GM19324 (cell line): ENCODE measurements at regions not wholly inside any gene's neighbourhood (a gene's known extent, or its start where the extent isn't known, plus 50 kb on each side); places are given as distances from the start of the nearest gene placed in this dataset.

Experiments
- ATAC-seq: cut with Tn5 transposase; IDR thresholded peaks from one replicate; pipeline ENCODE4 v1.9.1; 2021; ENCODE audit warnings: mild to moderate bottlenecking, moderate library complexity; ENCODE audit not compliant: unreplicated experiment, low FRiP score

DNA sequence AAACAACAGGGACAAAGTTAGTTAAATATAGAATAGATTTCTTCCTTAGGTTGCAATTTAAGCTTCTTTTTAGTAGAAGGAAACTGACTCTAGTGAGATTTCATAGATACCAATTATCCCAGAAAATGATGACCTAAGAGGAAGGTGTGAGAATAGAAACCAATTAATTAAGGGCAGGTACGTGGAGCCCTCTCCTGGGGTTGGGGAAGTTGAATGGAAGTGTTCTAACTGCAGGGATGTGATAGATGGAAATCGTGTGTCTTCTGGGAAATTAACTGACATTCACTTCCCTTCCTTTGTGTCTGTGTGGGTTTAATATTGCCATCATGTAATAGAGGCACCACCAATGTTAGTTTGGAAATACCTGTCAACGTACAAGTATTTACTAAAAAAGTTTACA, 204.1 kb upstream of the ANK2 start:
- no peak for ATAC-seq

DNA sequence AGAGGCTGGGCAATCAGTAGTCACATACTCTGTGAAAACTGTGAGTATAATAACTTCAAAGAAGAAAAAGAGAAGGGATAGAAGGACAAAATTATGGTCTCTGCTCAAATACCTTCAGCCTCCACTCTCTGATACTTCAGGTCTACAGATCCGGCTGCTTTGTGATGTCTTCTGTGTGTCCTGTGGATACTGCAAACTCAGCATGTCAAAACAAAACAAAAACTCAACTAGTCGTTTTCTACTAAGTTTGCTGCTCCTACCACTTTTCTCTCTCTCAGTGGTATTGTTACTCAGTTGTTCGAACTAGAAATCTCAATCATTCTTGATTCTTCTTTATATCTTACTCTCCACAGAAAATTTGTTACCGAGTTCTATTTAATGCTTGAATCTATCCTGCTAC, 202.4 kb upstream of the ANK2 start:
- ATAC-seq, result no peak

DNA sequence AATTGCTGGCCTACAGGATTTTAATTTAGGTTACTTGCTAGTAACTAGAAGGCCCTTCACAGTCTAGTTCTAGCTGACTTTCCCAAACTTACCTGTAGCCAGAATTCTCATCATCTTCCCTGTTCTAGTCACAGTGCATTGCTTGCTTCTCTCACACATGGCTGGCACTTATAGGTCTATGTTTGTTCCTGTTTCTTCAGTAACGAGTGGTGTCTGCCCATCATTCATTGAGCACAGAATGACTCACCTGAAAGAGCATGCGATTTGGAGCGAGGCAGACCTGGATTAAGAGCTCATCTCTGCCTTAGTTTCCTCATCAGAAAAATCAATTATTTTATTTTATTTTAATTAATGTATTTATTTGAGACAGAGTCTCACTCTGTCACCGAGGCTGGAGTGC, 201.7 kb upstream of the ANK2 start:
- no peak for ATAC-seq

DNA sequence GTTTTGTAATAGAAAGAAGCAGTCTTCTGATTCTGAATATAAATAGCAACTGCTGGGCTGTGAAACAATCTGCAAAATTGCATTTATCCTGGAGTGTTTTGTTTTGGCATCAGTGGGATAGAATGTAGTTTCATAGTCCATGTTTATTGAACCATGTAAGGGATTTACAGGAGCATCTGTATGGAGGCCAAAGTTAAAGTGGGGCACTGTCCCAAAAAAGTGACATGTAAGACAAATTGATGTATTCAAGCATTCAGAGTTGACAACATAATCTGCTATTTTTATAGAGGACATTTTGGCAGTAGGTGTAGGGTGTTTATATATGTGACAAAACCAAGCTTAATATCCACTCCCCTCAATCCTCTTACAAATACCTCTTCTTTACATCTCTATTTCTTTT, 200.5 kb upstream of the ANK2 start:
- ATAC-seq, result no peak

DNA sequence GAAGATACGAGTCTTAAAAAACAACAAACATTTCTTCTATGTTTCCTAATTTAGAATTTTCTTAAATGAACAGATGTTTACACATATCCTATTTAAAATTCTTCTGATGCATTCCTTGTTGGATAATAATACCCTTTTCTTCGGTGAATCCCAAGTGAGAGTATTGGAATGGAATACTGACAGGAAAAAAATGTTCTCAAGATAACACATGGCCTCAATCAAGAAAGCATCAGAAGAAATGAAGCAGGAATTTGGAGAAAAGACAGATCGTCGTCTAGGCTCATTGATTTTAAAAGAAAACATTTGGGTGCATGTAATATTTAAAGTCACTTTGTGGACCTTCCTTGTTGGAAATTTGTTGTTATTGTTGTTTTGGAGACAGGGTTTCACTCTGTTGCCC, 196.9 kb upstream of the ANK2 start:
- ATAC-seq, result no peak

GRCh38 chr4:112853662-112854256, 195.7 kb upstream of the ANK2 start:
- ATAC-seq, result no peak

- ATAC-seq, result no peak
Measured at GRCh38 chr4:112854420-112854819, 195.0 kb upstream of the ANK2 start.

GRCh38 chr4:112855058-112855457, 194.4 kb upstream of the ANK2 start:
- ATAC-seq, result no peak

DNA sequence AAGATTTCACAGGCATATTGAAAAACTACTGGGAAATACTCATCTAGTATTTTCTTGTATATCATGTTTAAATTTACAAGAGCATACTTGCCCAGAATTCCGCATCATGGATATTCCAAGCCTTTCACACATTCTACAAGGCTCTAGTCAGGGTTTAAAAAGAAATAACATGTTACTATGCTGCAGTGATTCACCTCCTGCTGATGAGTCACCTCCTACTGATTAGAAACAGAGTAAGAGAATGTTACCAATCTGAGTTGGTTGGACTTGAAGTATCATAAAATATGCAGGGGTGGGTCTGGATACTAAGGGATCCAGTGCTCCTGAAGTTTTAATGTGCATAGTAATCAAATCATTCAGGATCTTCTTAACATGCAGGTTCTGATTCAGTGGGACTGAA, 192.0 kb upstream of the ANK2 start:
- no peak for ATAC-seq

DNA sequence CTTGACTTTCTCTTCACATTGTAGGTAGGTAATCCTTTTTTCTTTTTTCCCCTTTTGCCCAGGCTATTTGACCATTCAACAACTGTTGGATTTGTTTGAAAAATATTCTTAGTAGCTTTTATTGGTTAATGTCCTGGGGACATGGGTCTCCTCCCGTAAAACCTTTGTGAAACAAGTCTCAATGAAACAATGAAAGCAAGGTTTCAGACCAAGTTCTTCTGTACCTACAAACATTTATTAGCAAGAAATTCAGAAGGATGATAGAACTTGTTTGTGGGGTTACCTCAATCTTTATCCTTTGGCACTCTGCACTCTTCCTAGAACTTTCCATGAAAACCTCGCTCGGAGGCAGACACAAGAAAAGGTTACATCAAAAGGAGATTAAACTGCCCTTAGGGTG, 190.7 kb upstream of the ANK2 start:
- no peak for ATAC-seq

- ATAC-seq, result no peak
Measured at GRCh38 chr4:112859456-112860184, 189.8 kb upstream of the ANK2 start.

DNA sequence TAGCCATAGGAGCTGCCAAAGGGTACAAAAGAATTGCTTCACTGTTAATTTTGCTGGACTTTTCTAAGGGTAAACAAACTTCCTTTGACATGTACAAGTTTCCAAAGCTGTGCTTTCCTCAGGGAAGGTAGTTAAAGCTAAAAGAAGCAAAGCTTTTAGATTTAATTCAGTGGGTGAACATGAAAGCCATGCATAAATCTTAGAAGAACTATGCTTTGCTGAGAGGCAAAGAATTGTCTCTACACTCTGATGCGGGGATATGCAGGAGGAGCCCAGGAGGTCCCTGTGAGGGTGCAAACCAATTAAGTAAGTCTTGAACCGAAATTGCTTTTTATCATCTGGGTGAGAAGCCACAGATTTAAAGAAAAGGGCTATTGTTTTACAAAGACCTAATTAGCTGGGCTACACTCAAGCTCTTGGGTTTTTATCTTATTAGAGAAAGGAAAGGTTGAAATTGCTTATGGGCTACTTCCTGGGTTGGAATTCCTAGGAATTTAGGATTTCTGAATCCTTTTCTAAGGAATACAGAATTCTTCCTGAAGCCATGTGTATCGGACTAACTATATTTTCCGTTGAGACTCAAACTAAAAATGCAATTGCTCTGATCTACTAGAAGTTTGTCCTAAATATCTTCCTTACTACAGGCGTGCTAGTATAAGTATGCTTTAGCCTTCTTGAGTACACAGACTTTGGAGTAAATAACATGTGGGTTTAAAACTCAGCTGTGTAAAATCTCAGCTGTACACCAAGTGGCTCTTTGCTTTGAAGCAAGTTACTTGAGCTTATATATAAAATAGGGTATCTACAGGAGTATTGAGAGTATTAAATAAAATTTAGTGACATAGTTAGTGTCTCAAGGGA, 188.4 kb upstream of the ANK2 start:
- ATAC-seq, result no peak

DNA sequence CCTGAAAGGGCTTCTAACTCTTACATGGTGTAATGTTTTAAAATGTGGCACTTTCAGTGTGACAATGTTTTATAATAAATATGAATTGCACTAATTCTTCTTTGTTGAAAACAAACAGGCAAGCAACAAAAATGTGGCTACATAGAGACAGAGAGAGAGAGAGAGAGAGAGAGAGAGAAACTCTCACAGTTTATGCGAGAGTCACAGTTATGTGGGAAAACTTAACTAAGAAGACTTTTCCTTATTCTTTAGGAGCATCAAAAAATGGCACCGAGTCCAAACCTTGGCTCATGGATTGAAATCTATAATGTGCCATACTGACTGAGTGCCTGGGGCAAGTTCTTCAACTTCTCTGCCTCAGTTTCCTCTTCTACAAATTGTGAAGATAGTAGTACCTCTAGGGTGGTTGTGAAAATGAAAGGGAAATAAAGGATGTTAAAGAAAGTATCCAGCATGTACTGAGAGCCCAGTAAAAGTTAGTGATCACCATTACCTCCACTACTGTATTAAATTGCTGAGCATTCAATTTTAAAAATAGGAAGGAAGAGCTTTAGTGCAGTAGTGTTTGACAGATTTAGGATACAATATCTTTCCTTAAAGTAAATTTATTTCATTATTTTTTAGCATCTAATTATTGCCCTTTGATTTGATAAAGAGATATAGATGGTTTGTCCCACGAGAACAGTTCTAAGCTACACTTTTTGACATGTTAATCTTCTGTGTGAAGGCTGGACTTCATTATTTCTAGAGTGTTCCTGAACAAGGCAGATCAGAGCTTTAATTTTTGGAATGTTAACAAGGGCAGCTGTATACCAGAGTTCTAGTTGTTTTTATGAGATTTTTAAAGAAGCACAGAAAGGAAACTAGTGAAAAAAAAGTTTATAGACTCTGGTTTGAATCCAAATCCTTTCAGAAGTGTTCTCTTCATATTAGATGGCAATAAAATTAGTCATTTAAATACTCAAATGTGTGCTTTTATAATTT, 187.5 kb upstream of the ANK2 start:
- no peak for ATAC-seq

DNA sequence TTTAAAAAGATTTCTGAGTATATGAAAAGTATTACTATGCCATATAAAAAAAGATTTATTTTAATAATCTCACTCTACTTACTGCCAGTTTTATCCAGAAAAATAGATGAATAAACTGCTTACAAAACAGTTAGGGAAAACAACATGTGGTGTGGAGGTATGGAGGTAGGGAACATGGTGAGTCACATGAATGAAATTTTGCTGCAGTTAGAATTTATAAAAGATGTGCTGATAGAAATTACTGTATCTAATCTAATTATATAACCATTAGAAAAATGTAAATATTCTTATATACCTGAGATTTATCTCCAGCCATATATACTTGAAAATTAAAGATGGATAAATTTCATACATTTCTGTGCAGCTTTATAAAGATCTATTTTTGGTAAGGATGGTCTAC, 184.0 kb upstream of the ANK2 start:
- ATAC-seq, result no peak

GRCh38 chr4:112876316-112876715, 173.1 kb upstream of the ANK2 start:
- no peak for ATAC-seq

DNA sequence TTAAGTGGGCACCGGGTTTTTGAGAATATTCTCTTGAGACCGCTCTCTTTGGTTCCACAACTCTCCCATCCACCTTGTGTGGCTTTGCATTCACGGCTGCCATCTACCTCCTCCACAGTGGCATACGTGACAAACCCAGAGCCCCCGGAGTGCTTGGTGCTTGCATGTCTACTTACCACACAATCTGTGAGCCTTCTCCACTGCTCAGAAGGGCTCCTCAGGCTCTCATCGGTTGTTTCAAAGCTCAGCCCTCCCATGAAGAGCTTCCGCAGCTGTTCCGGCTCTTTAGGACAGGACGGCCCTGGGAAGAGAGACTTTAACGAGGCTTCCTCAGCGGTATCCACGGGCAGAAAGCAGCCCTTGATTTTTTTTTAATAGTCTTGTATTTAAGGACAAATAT, 167.6 kb upstream of the ANK2 start:
- ATAC-seq, result no peak

GRCh38 chr4:112882286-112882685, 167.2 kb upstream of the ANK2 start:
- no peak for ATAC-seq

GRCh38 chr4:112884406-112884805, 165.0 kb upstream of the ANK2 start:
- ATAC-seq, result no peak

DNA sequence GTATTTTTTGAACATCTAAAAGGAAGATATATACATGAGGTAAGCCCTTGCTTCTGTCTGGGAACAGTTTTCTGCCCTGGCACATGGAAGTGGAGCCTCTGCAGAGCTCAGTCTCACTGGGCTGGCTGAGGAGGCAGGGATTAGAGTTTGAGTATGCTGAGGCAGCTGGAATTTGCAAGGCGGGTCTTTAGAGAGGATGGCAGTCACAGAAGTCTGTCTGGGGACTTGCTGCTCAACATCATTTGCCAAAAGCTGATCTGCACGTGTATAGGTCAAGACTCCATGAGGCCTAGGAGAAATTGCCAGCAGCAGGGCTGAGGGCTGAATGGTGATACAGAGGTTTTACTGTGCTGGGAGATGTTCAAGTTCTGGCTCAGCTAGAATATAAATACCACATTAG, 163.6 kb upstream of the ANK2 start:
- no peak for ATAC-seq

DNA sequence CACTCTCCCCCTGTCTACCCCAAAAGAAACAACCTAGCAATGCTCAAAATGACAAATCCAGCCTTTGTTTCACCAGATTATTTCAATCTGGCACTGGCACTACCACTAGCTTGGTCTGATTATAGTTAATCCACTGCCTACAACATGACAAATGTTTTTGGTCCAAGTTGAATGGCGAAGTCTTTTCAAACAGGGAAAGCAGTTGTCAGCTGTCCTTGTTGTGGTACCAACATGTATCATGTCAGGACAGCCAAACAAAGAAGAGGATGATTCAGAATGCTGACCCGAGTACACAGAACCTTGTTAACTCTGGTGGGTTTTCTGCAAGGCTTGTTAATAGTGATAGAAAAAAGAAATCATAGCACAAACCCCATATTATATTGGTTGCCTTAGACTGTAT, 160.8 kb upstream of the ANK2 start:
- no peak for ATAC-seq
